K562 (cell line): ENCODE measurements at regions not wholly inside any gene's neighbourhood (a gene's known extent, or its start where the extent isn't known, plus 50 kb on each side); places are given as distances from the start of the nearest gene placed in this dataset.
A peak's percentile ranks its signal among the peaks of the same experiment; 100 is the strongest.

Source experiments
- ATAC-seq: fragments of 200-7000 bp; cut with Tn5 transposase; 3 replicates; pipeline ENCODE4 v1.9.1; 2020; ENCODE audit warnings: moderate library complexity
- BruUV-seq: library from RNA; stranded (reverse); fragments of 400-500 nt; replicated peaks from 2 replicates; lab custom pipeline; 2021; lab: Mats Ljungman, UMichigan
- CTCF ChIA-PET: fragments of 300-600 bp; formaldehyde crosslinking; extraction: SDS; loops from one replicate; lab custom pipeline; 2021; ENCODE audit warnings: low intra/inter-chr PET ratio; lab: Yijun Ruan, JAX
- POLR2A ChIA-PET: fragments of 300-600, 350-650 bp; sonication (Branson Sonifier 250); formaldehyde crosslinking; extraction: SDS; loops from one replicate; lab custom pipeline; 2021; ENCODE audit warnings: antibody characterized with exemption, inconsistent platforms; lab: Yijun Ruan, JAX
- DNase-seq, 4 experiments: peaks; one replicate each; pipeline versions ENCODE4 v3.0.0 to v3.0.0-alpha.2; 2011 to 2018; ENCODE audit warnings: low spot score in 3 of 4, mixed read lengths in 3 of 4; ENCODE audit errors: extremely low read depth in 1 of 4
- FAIRE-seq: peaks from 2 replicates; lab custom pipeline; 2011; peaks lifted over from hg19 to GRCh38; lab: Jason Lieb, UNC
- H2AFZ ChIP-seq: 2 replicates; pipeline ENCODE4 v1.6.0; 2011; ENCODE audit warnings: low read depth, low read length, control low read depth, inconsistent platforms
- H3K27ac ChIP-seq: fragments of 200-600 bp; 3 replicates; pipeline ENCODE4 v1.8.0; 2011; ENCODE audit warnings: low read depth, mild to moderate bottlenecking, control low read depth, inconsistent platforms, low read length, moderate library complexity, mixed read lengths; ENCODE audit errors: extremely low read depth
- H3K27me3 ChIP-seq, 2 experiments: fragments of 300-600 bp in 1 of 2; 2 replicates in 1 of 2; 3 replicates in 1 of 2; pipeline versions ENCODE4 v1.6.0 to v1.8.0; 2011; ENCODE audit warnings: inconsistent platforms in 2 of 2, low read length in 2 of 2, mild to moderate bottlenecking in 1 of 2, mixed read lengths in 1 of 2, moderate library complexity in 1 of 2; ENCODE audit not compliant: control insufficient read depth in 2 of 2, insufficient read depth in 2 of 2
- H3K36me3 ChIP-seq: fragments of 300-600 bp; 3 replicates; pipeline ENCODE4 v1.8.0; 2011; ENCODE audit warnings: mild to moderate bottlenecking, low read length, inconsistent platforms; ENCODE audit not compliant: control insufficient read depth, insufficient read depth
- H3K4me1 ChIP-seq, 2 experiments: fragments of 200-600 bp in 1 of 2; replicated peaks in 1 of 2; 2 replicates in 1 of 2; 3 replicates in 1 of 2; pipeline versions ENCODE4 v1.5.1 to v1.8.0; 2011; ENCODE audit warnings: inconsistent platforms in 2 of 2, low read length in 2 of 2, mild to moderate bottlenecking in 1 of 2, mixed read lengths in 1 of 2, moderate library complexity in 1 of 2; ENCODE audit not compliant: control insufficient read depth in 2 of 2, insufficient read depth in 2 of 2
- H3K4me2 ChIP-seq: 2 replicates; pipeline ENCODE4 v1.6.1; 2011; ENCODE audit warnings: low read length, control low read depth, inconsistent platforms, mixed read lengths; ENCODE audit not compliant: insufficient read depth
- H3K4me3 ChIP-seq: fragments of 200-600 bp; sonication (generic), shearing (Covaris generic); 2 replicates; pipeline ENCODE4 v1.5.1; 2016; ENCODE audit warnings: control low read depth, inconsistent platforms
- H3K79me2 ChIP-seq: fragments of 200-600 bp; 3 replicates; pipeline ENCODE4 v1.8.0; 2011; ENCODE audit warnings: low read length, inconsistent platforms; ENCODE audit not compliant: control insufficient read depth, insufficient read depth
- H3K9ac ChIP-seq, 2 experiments: 2 replicates each; pipeline versions ENCODE4 v1.6.0 to v1.6.1; 2011; ENCODE audit warnings: low read depth in 2 of 2, low read length in 2 of 2, control low read depth in 1 of 2, inconsistent platforms in 1 of 2, mild to moderate bottlenecking in 1 of 2, mixed read lengths in 1 of 2; ENCODE audit not compliant: insufficient read depth in 1 of 2
- H3K9me1 ChIP-seq: one replicate; pipeline ENCODE4 v1.6.0; 2011; ENCODE audit warnings: inconsistent platforms, mild to moderate bottlenecking, low read length, moderate library complexity; ENCODE audit not compliant: control insufficient read depth, insufficient read depth
- H3K9me3 ChIP-seq: replicated peaks from 2 replicates; pipeline ENCODE4 v1.5.1; 2011; ENCODE audit warnings: low read depth, low read length, inconsistent platforms; ENCODE audit not compliant: control insufficient read depth, insufficient read depth
- H4K20me1 ChIP-seq: replicated peaks from 2 replicates; pipeline ENCODE4 v1.6.1; 2011; ENCODE audit warnings: low read length, inconsistent platforms, mixed read lengths; ENCODE audit not compliant: control insufficient read depth, insufficient read depth
- RAD21 ChIP-seq, 2 experiments: fragments of 250-450 bp in 1 of 2; fragments of 450-650 bp in 1 of 2; sonication (Bioruptor Pico) in 1 of 2; formaldehyde crosslinking in 1 of 2; IDR thresholded peaks in 1 of 2; conservative IDR thresholded peaks in 1 of 2; 2 replicates each; pipeline versions ENCODE4 v1.4.0 to v1.8.0; 2020 to 2022; ENCODE audit warnings: mild to moderate bottlenecking in 2 of 2, moderate library complexity in 1 of 2
- REST ChIP-seq, 2 experiments: fragments of 450-650 bp; formaldehyde crosslinking in 1 of 2; IDR thresholded peaks; 2 replicates each; pipeline versions ENCODE4 v1.4.0 to v1.6.1; 2014 to 2020; ENCODE audit warnings: mild to moderate bottlenecking in 2 of 2, borderline replicate concordance in 1 of 2, low read depth in 1 of 2
- SLC30A9 ChIP-seq: fragments of 250-450 bp; sonication (Bioruptor Pico); IDR thresholded peaks from 2 replicates; pipeline ENCODE4 v1.8.0; 2022; ENCODE audit warnings: mild to moderate bottlenecking, moderate library complexity
- WGBS: fragments of 100-300 bp; shearing (Covaris generic); methylation state at CpG from one replicate; pipeline ENCODE4 v1.1.6; 2016; ENCODE audit warnings: low coverage, mixed read lengths; ENCODE audit not compliant: insufficient coverage; ENCODE audit errors: missing lambda C conversion rate; 5-methylcytosine and 5-hydroxymethylcytosine counted together
- in situ Hi-C: fragments of 300-500 bp; cut with MboI; formaldehyde crosslinking; loops from 4 replicates; pipeline ENCODE4 v1.15.0; 2018; ENCODE audit warnings: inconsistent platforms, mixed read lengths
- intact Hi-C: fragments of 100-400 bp; cut with micrococcal nuclease; formaldehyde crosslinking; loops from 2 replicates; pipeline ENCODE4 v1.14.2; 2022
- TF ChIP-seq, protein P1 (sequence below), 3 experiments: IDR thresholded peaks in 2 of 3; conservative IDR thresholded peaks in 1 of 3; 2 replicates each; pipeline ENCODE4 v1.5.1; 2011 to 2012; ENCODE audit warnings: low read length in 3 of 3, mild to moderate bottlenecking in 3 of 3, control low read depth in 2 of 3, improper control_type of control experiment in 1 of 3, inconsistent platforms in 1 of 3, low read depth in 1 of 3, mixed read lengths in 1 of 3, moderate library complexity in 1 of 3; ENCODE audit not compliant: insufficient read depth in 2 of 3

DNA sequence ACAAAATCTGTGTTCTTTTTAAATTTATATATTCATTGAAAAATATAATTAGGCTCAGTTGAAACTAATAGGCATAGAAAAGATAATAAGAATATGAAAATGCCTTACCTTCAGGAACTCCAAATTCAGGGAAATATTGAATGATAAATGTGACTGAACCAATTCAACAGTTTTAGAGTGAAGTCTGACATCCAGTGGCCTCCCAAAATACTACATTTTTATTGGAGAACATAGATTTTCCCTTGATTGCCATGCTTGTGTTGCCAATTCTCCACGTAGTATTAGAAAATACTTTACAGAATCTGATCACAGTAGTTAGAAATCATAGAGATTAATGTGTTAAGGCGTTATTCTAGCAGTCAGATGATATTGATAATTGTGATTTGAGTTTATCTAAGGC, 1246.7 kb downstream of the GATA3 start:
- Histone ChIP-seq H3K4me2 (no peak overlapping the region), H3K9me1 (no peaks in the 10 kb centered on the region), H2AFZ (no peak overlapping the region), H3K4me1 (no peaks in the 10 kb centered on the region), H3K9me3 (no peaks in the 10 kb centered on the region), H3K4me3 (no peak overlapping the region), H3K27me3 (no peaks in the 10 kb centered on the region), H4K20me1 (no peaks in the 10 kb centered on the region), H3K9ac (no peak overlapping the region), H3K27ac (no peak overlapping the region), H3K79me2 (no peaks in the 10 kb centered on the region), H3K36me3 (no peaks in the 10 kb centered on the region)
- TF ChIP-seq RAD21 (CRISPR knock-in tag; conservative IDR thresholded peaks at IDR 0.05 in 1 of 2, IDR thresholded peaks at IDR 0.05 in 1 of 2) (peak; percentile 13 to 49; a peak in 3 of 4 replicates), SLC30A9 (no peak), REST (IDR thresholded peaks at IDR 0.05; ENCODE audit: borderline replicate concordance) (peak; percentile 9; the same call in 1 of the 2 replicates), REST (CRISPR knock-in tag; IDR thresholded peaks at IDR 0.05; ENCODE audit: low read depth) (no peak)
- TF ChIP-seq, protein P1, sequence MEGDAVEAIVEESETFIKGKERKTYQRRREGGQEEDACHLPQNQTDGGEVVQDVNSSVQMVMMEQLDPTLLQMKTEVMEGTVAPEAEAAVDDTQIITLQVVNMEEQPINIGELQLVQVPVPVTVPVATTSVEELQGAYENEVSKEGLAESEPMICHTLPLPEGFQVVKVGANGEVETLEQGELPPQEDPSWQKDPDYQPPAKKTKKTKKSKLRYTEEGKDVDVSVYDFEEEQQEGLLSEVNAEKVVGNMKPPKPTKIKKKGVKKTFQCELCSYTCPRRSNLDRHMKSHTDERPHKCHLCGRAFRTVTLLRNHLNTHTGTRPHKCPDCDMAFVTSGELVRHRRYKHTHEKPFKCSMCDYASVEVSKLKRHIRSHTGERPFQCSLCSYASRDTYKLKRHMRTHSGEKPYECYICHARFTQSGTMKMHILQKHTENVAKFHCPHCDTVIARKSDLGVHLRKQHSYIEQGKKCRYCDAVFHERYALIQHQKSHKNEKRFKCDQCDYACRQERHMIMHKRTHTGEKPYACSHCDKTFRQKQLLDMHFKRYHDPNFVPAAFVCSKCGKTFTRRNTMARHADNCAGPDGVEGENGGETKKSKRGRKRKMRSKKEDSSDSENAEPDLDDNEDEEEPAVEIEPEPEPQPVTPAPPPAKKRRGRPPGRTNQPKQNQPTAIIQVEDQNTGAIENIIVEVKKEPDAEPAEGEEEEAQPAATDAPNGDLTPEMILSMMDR (IDR thresholded peaks at IDR 0.05 in 2 of 3, conservative IDR thresholded peaks at IDR 0.05 in 1 of 3; ENCODE audit: insufficient read depth in 2 of 3, low read depth in 1 of 3, low read length in 3 of 3), result peak in 1 of 3 experiments; percentile 34; a peak in 2 of 6 replicates
- WGBS, result 0% methylated on average over 2 of the region's 2 CpGs
- no peak for ATAC-seq
- no TSS peak for BruUV-seq
- in situ Hi-C loops (loop anchor here (10.0 kb wide), 2 partner anchors 1436 to 1776 kb away; no protein-coding TSS in a partner anchor), intact Hi-C loops (loop anchor here (5.0 kb wide), 1 partner anchor 1614 kb away; no protein-coding TSS in a partner anchor)
- no peak for DNase-seq
- ChIA-PET POLR2A (no interaction called here), CTCF (interaction anchor here (2.2 to 2.6 kb wide), 2 partner anchors 1429 to 1775 kb away, joined by 13 to 19 read pairs; no protein-coding TSS in a partner anchor)
- FAIRE-seq, result no peak
